Ammon's horn (tissue), 1 donor: ENCODE measurements at regions not wholly inside any gene's neighbourhood (a gene's known extent, or its start where the extent isn't known, plus 50 kb on each side); places are given as distances from the start of the nearest gene placed in this dataset.
"Not testable (repeated sequence)": the region's sequence is repeated elsewhere in the genome, so short reads cannot be mapped to it uniquely, and the experiment has no call there.

Experiments used
- DNase-seq: peaks from one replicate; pipeline ENCODE4 v3.0.0-alpha.2; 2016; ENCODE audit warnings: low spot score

- DNase-seq, result not testable (repeated sequence)
Measured at GRCh38 chr3:71925511-71926261, 140.7 kb upstream of the PROK2 start.

- no peak for DNase-seq
Measured at GRCh38 chr3:71924721-71925120, 139.8 kb upstream of the PROK2 start.

- no peak for DNase-seq
Measured at GRCh38 chr3:71921036-71921435, 136.1 kb upstream of the PROK2 start.

- DNase-seq, result no peak
Measured at GRCh38 chr3:71919572-71919971, 134.6 kb upstream of the PROK2 start.

GRCh38 chr3:71917545-71917944 is 132.6 kb upstream of the PROK2 start:
- no peak for DNase-seq

- peak; percentile 69 for DNase-seq
Measured at GRCh38 chr3:71916747-71917369, 131.9 kb upstream of the PROK2 start.

- no peak for DNase-seq
Measured at GRCh38 chr3:71912839-71913495, 128.0 kb upstream of the PROK2 start.

- no peak for DNase-seq
Measured at GRCh38 chr3:71910108-71910507, 125.2 kb upstream of the PROK2 start.

- peak; percentile 38 for DNase-seq
Measured at GRCh38 chr3:71907996-71908395, 123.0 kb upstream of the PROK2 start.

GRCh38 chr3:71906976-71907375 is 122.0 kb upstream of the PROK2 start:
- no peak for DNase-seq

GRCh38 chr3:71905426-71905825 is 120.5 kb upstream of the PROK2 start:
- DNase-seq, result peak; percentile 37

- no peak for DNase-seq
Measured at GRCh38 chr3:71903936-71904335, 119.0 kb upstream of the PROK2 start.

- peak; percentile 32 for DNase-seq
Measured at GRCh38 chr3:71903112-71903495, 118.2 kb upstream of the PROK2 start.

GRCh38 chr3:71902258-71903111 is 117.5 kb upstream of the PROK2 start:
- DNase-seq, result no peak

- no peak for DNase-seq
Measured at GRCh38 chr3:71901645-71902044, 116.7 kb upstream of the PROK2 start.

GRCh38 chr3:71900057-71900456 is 115.1 kb upstream of the PROK2 start:
- DNase-seq, result no peak

GRCh38 chr3:71896751-71897150 is 111.8 kb upstream of the PROK2 start:
- no peak for DNase-seq

GRCh38 chr3:71893702-71894479 is 108.9 kb upstream of the PROK2 start:
- DNase-seq, result no peak

- DNase-seq, result peak; percentile 79
Measured at GRCh38 chr3:71893122-71893521, 108.2 kb upstream of the PROK2 start.

GRCh38 chr3:71891483-71891882 is 106.5 kb upstream of the PROK2 start:
- DNase-seq, result no peak

- no peak for DNase-seq
Measured at GRCh38 chr3:71890356-71890931, 105.5 kb upstream of the PROK2 start.
